ENCODE measurements at regions not wholly inside any gene's neighbourhood (a gene's known extent, or its start where the extent isn't known, plus 50 kb on each side); places are given as distances from the start of the nearest gene placed in this dataset.

- no peak for DNase-seq
- TF ChIP-seq CTCF (IDR thresholded peaks at IDR 0.05): no peak
- no peak for TF ChIP-seq POLR2A (IDR thresholded peaks at IDR 0.05)
- Histone ChIP-seq H3K4me1 (peaks cover 0 to 2% (median 0%) of the 10 kb centered on the region in 12 donors), H3K27ac (no peak overlapping the region), H3K4me3 (no peak overlapping the region), H3K9me3 (no peaks in the 10 kb centered on the region), H3K36me3 (no peaks in the 10 kb centered on the region), H3K27me3 (no peaks in the 10 kb centered on the region)
- ATAC-seq: no peak
- intact Hi-C loops (cut with DNase I): no loop called here
- 65 to 75% (median 72%) methylated on average over 4 of the region's 4 CpGs for WGBS, 4 donors
Observed at GRCh38 chr9:115759426-115759825, 394.2 kb upstream of the PAPPA start.

- peak in 2 of 4 donors; percentile 16 to 58 for ATAC-seq
- TF ChIP-seq CTCF (IDR thresholded peaks at IDR 0.05) (no peak), POLR2A (IDR thresholded peaks at IDR 0.05) (no peak)
- Histone ChIP-seq H3K4me1 (peaks cover 0 to 3% (median 0%) of the 10 kb centered on the region in 12 donors), H3K27me3 (no peaks in the 10 kb centered on the region), H3K27ac (peak overlapping the region in 1 of 12 donors; percentile 34), H3K4me3 (no peak overlapping the region), H3K36me3 (no peaks in the 10 kb centered on the region), H3K9me3 (no peaks in the 10 kb centered on the region)
- intact Hi-C loops (cut with DNase I): no loop called here
- peak in 1 of 5 donors; percentile 6 for DNase-seq
- WGBS, 4 donors: 69 to 78% (median 75%) methylated on average over 1 of the region's 1 CpG
Observed at GRCh38 chr9:115764645-115765044, 388.9 kb upstream of the PAPPA start.

- Histone ChIP-seq H3K27ac (peak overlapping the region in 1 of 12 donors; percentile 34), H3K27me3 (no peaks in the 10 kb centered on the region), H3K4me3 (no peak overlapping the region), H3K9me3 (no peaks in the 10 kb centered on the region), H3K4me1 (peaks cover 0 to 3% (median 0%) of the 10 kb centered on the region in 12 donors), H3K36me3 (no peaks in the 10 kb centered on the region)
- DNase-seq: no peak
- intact Hi-C loops (cut with DNase I): no loop called here
- peak in 1 of 4 donors; percentile 20 for ATAC-seq
- no peak for TF ChIP-seq CTCF (IDR thresholded peaks at IDR 0.05)
- TF ChIP-seq POLR2A (IDR thresholded peaks at IDR 0.05): no peak
- 46 to 57% (median 53%) methylated on average over 2 of the region's 2 CpGs for WGBS, 4 donors
Observed at GRCh38 chr9:115765060-115765459, 388.5 kb upstream of the PAPPA start.

- no peaks in the 10 kb centered on the region for H3K27me3 ChIP-seq
- intact Hi-C loops (cut with DNase I): no loop called here
- H3K9me3 ChIP-seq: no peaks in the 10 kb centered on the region
- DNase-seq (no peak), ATAC-seq (no peak)
- no peaks in the 10 kb centered on the region for H3K36me3 ChIP-seq
- no peak for TF ChIP-seq CTCF (IDR thresholded peaks at IDR 0.05)
- no peak for TF ChIP-seq POLR2A (IDR thresholded peaks at IDR 0.05)
- no peak overlapping the region for H3K4me3 ChIP-seq
- no peak overlapping the region for H3K27ac ChIP-seq
- H3K4me1 ChIP-seq: peaks cover 0 to 3% (median 0%) of the 10 kb centered on the region in 12 donors
- WGBS, 4 donors: 45 to 65% (median 54%) methylated on average over 5 of the region's 5 CpGs
Observed at GRCh38 chr9:115766370-115766955, 387.1 kb upstream of the PAPPA start.
